Activated naive CD4-positive, alpha-beta T cell treated with anti-CD3 and anti-CD28 coated beads for 36 hours (primary cell): ENCODE measurements at regions not wholly inside any gene's neighbourhood (a gene's known extent, or its start where the extent isn't known, plus 50 kb on each side); places are given as distances from the start of the nearest gene placed in this dataset.

ENCODE experiments used
- CTCF ChIA-PET: fragments of 350-600 bp; sonication (Branson Sonifier 250); formaldehyde crosslinking; loops from one replicate; lab custom pipeline; 2021; ENCODE audit warnings: antibody characterized with exemption; lab: Charles Lee
- DNase-seq: peaks from one replicate; pipeline ENCODE4 v3.0.0-alpha.2; 2020
- H3K27ac Mint-ChIP-seq: one replicate; pipeline ENCODE4 v1.8.0; 2021; ENCODE audit warnings: mild to moderate bottlenecking, mixed read lengths
- H3K27me3 Mint-ChIP-seq: one replicate; pipeline ENCODE4 v1.8.0; 2021; ENCODE audit warnings: low read depth, mixed read lengths
- H3K36me3 Mint-ChIP-seq: one replicate; pipeline ENCODE4 v1.8.0; 2021; ENCODE audit warnings: low read depth, mixed read lengths
- H3K4me1 Mint-ChIP-seq: one replicate; pipeline ENCODE4 v1.8.0; 2021; ENCODE audit warnings: low read depth, mixed read lengths
- H3K4me3 Mint-ChIP-seq: one replicate; pipeline ENCODE4 v1.8.0; 2021; ENCODE audit warnings: mild to moderate bottlenecking, moderate library complexity, mixed read lengths
- H3K9me3 Mint-ChIP-seq: one replicate; pipeline ENCODE4 v1.8.0; 2021; ENCODE audit warnings: mixed read lengths
- intact Hi-C: fragments of 100-400 bp; cut with micrococcal nuclease; formaldehyde crosslinking; loops from one replicate; pipeline ENCODE4 v1.15.1; 2023

DNA sequence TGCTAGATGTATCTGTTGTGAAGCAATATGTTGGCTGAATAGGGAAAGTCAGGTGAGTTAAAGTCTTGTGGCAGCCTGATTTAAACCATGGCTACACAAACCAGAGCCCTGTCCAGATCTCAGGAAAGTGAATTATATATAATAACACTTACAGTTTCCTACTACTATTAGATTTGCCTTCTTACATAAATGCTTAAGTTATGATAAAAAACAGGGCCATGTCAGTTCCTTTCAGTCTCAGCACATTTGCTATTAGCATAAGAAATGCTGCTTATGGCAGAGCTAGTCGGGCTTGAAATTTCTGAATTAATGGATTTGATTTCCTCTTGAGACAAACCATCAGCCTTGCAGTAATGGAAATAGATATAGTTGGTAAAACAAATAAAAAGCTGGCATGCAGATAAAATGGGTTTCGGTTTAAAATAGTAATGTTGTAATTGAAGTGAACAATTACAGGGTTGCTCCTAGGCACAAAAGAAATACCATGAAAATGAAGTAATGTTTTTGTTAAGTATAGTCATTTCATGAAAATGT, 664.2 kb upstream of the ZNF608 start:
- intact Hi-C loops = no loop called here
- no peak for DNase-seq
- no peaks in the 10 kb centered on the region for H3K36me3 Mint-ChIP-seq
- H3K27ac Mint-ChIP-seq = no peak overlapping the region
- H3K9me3 Mint-ChIP-seq = no peaks in the 10 kb centered on the region
- no peaks in the 10 kb centered on the region for H3K4me1 Mint-ChIP-seq
- no peaks in the 10 kb centered on the region for H3K27me3 Mint-ChIP-seq
- CTCF ChIA-PET = no interaction called here
- H3K4me3 Mint-ChIP-seq = no peak overlapping the region

DNA sequence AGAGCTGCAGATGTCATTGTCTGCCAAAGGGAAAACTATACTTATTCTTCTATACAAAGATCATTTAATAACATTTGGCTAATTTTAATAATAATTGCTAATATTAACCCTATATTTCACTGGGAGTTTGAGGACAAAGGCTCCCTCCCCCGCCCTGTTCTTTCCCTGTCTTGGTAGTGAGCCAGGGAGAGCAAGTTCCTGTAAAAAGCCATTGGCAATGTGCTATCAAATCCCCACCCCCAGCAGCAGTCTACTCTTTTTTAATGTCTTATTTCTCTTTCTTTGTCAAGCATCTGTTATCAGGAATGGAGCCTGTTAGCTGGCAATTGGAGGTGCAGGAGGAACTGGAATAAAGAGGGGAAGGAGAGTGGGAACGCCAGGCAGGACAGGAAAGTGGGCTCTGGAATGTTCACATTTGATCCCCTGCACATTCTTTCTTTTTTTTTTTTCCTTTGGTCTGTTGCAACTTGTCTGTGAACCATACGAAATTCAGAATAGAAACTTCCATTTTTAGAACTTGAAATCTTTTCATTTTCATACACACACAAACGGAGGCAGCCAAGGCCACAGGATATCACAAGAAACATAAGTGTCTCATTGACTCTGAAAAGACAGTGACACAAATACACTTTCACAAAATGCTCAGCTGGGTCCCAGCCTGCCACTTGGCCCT, 664.8 kb upstream of the ZNF608 start:
- Mint-ChIP-seq H3K9me3 (no peaks in the 10 kb centered on the region), H3K27ac (no peak overlapping the region), H3K4me3 (no peak overlapping the region), H3K36me3 (no peaks in the 10 kb centered on the region), H3K27me3 (no peaks in the 10 kb centered on the region), H3K4me1 (no peaks in the 10 kb centered on the region)
- CTCF ChIA-PET = no interaction called here
- DNase-seq = no peak
- intact Hi-C loops = no loop called here

DNA sequence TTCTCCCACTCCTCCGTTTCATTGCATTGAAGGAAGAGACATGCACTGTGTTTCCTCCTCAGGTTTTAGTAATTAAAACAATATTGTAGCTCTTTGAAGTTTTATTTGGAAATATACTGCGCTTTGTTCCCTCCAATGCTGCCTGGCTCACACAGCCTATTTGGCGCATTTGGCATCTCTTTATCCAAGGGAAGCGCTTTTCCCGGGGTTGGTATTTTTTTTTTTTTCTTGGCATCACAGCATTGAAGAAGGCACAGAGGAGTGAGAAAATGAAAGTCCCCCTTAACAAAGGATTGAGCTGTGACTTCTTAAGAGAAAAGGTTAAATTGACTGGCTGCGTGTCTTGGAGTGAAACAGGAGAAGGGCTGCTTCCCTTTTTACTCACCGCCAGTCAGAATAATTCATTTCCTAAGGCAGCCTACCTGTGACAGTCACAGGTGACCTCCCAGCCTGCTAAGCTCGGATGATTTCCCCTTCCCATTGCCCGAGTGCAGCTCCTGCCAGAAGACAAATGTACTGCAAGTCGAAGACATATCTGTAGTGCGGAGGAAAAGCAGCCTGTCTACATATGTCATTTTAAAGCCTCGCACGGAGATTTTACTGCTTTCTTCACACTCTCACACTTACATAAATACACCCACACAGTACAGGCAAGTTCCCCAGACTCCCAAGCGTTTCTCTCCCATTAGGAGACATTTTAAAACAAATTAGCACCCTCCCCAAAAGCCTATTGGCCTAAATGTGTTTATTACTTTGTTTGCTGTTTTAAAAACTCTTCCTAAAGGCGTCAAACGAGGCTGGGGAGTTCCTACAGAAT, 665.5 kb upstream of the ZNF608 start:
- DNase-seq = no peak
- Mint-ChIP-seq H3K36me3 (no peaks in the 10 kb centered on the region), H3K4me1 (no peaks in the 10 kb centered on the region), H3K4me3 (no peak overlapping the region), H3K27me3 (no peaks in the 10 kb centered on the region), H3K9me3 (no peaks in the 10 kb centered on the region), H3K27ac (no peak overlapping the region)
- intact Hi-C loops = no loop called here
- CTCF ChIA-PET = no interaction called here

DNA sequence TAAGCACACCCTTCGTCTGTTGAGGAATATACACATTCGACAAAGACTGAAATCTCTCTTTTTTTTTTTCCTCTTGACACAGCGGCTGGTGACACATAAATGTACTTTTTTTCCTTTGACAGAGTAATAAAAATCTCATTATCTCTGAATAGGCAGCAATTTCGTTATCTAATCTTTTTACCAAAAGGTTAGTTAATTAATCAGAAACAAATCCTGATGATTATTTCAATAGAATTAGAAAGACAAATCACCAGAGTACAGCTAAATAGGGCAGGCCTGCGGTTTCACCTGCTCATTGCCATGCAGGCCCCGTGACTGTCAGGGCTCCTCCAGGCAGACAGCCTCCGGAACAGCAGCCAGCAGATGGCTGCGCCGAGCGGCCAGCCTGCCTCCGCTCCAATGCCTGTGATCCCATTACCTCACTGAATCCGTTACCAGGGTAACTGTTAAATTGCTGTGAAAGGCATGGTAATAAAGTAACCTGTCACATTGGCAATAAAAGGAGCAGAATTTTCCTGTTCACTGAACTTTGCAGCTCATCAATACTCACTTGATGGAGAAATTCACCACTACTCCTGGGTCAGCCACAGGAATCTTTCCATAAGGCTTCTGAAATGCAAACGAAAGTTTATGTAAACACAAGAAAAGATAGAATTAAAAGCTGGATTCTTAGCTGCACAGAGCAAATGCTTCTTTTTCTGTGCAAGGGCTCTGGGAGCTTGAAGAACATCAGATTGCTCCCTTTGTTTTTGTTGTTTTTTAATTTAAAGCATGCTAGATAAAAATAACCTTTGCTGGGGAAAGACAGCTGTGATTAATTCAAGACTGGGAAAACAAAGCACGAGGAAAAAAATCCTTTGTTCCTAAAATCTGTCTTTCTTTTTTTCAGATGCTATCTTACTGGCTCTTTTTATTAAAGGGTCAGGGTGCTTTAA, 666.4 kb upstream of the ZNF608 start:
- no peak overlapping the region for H3K4me3 Mint-ChIP-seq
- no peak for DNase-seq
- no peaks in the 10 kb centered on the region for H3K9me3 Mint-ChIP-seq
- intact Hi-C loops = no loop called here
- CTCF ChIA-PET = no interaction called here
- no peak overlapping the region for H3K27ac Mint-ChIP-seq
- no peaks in the 10 kb centered on the region for H3K36me3 Mint-ChIP-seq
- no peaks in the 10 kb centered on the region for H3K4me1 Mint-ChIP-seq
- H3K27me3 Mint-ChIP-seq = no peaks in the 10 kb centered on the region

DNA sequence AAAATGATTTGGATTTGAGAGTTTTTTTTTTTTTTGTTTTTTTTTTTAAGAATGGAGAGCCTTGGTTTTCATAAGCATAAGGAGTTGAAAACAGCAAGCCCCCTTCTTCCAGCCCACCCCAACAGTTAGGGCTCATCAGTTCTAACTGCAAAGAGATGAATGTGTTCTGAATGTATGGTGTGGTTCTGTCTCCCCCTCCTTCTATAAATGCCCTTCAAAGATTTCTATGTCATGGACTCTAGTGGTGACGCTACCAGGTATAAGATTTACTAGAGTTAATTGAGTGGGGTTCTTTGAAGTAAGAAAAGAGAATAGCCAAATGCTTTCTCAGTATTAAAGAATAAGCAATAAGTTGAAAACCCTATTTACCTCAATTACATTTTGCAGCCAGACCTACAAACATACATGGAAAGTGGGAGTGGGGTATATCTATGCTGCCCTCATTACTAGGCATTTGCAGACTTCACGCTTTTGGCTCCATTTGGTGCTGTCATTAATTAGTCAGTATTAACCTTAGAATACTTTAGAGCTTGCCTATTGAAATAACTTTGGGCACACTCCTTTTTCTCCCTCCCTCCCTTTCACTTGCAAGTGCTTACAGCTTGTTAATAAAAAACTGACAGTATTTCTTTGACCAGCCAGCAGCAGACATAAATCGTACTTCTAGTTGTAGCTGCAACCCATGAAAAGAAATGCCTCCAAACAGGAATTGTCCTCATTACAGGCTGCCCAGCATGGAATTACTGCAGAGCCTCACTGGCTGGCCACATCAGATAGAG, 667.2 kb upstream of the ZNF608 start:
- no peaks in the 10 kb centered on the region for H3K4me1 Mint-ChIP-seq
- CTCF ChIA-PET = no interaction called here
- no peak for DNase-seq
- H3K27me3 Mint-ChIP-seq = no peaks in the 10 kb centered on the region
- H3K27ac Mint-ChIP-seq = no peak overlapping the region
- intact Hi-C loops = no loop called here
- peaks cover 1% of the 10 kb centered on the region for H3K9me3 Mint-ChIP-seq
- no peak overlapping the region for H3K4me3 Mint-ChIP-seq
- no peaks in the 10 kb centered on the region for H3K36me3 Mint-ChIP-seq

DNA sequence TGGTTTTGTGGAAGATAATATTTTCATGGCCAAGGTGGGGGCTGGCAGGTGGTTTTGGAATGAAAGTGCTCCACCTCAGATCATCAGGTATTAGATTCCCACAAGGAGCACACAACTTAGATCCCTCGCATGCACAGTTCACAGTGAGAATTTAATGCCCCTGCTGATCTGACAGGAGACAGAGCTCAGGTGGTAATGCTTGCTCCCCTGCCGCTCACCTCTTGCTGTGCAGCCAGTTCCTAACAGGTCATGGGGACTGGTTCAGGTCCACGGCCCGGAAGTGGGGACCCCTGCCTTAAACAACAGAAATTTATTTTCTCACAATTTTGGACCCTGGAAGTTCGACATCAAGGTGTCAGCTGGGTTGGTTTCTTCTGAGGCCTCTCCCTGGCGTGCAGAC, 668.7 kb upstream of the ZNF608 start:
- no peak overlapping the region for H3K27ac Mint-ChIP-seq
- no peak for DNase-seq
- peaks cover 1% of the 10 kb centered on the region for H3K9me3 Mint-ChIP-seq
- CTCF ChIA-PET = interaction anchor here (0.7 kb wide), 1 partner anchor 340 kb away, joined by 3 read pairs; no protein-coding TSS in a partner anchor
- no peaks in the 10 kb centered on the region for H3K4me1 Mint-ChIP-seq
- no peaks in the 10 kb centered on the region for H3K36me3 Mint-ChIP-seq
- H3K4me3 Mint-ChIP-seq = no peak overlapping the region
- no peaks in the 10 kb centered on the region for H3K27me3 Mint-ChIP-seq
- intact Hi-C loops = no loop called here

DNA sequence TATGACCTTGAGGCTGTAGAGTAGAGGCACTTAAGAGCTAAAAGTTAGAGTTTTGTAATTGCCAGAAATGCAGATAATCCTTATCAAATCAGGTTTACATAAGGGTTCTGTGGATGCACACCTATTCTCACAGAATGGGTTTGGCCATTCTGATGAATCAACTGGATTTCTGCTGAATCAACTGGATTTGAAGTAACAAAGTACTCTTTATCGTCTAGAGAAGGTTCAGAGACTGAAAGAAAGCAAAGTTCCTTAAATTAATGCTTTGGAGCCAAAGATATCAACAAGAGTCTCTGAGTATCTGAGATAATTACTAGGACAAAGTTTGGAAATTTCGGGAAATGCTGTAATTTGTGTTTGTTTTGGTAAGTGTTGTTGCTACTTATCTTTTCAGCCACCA, 669.6 kb upstream of the ZNF608 start:
- intact Hi-C loops = no loop called here
- Mint-ChIP-seq H3K4me1 (no peaks in the 10 kb centered on the region), H3K27ac (no peak overlapping the region), H3K4me3 (no peak overlapping the region), H3K9me3 (peaks cover 1% of the 10 kb centered on the region), H3K36me3 (no peaks in the 10 kb centered on the region), H3K27me3 (no peaks in the 10 kb centered on the region)
- DNase-seq = no peak
- CTCF ChIA-PET = no interaction called here

DNA sequence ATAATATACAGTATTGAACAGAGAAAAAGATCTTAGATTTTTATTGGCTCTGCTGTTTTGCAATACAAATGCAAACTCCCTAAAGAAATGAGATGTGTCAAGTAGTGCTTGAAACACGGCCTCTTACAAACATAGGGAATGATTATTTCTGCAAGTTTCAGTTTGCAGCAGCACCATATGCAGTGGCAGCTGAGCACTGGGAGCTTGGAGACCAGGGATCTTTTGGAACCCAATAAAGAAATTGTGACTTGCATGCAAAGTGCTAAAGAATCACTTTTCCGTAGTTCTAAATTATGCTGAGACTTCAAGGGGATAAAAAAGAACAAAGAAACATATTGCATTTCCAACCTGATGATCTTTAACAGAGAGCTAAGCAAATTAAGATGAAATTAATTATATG, 674.6 kb upstream of the ZNF608 start:
- CTCF ChIA-PET = no interaction called here
- intact Hi-C loops = no loop called here
- no peaks in the 10 kb centered on the region for H3K36me3 Mint-ChIP-seq

DNA sequence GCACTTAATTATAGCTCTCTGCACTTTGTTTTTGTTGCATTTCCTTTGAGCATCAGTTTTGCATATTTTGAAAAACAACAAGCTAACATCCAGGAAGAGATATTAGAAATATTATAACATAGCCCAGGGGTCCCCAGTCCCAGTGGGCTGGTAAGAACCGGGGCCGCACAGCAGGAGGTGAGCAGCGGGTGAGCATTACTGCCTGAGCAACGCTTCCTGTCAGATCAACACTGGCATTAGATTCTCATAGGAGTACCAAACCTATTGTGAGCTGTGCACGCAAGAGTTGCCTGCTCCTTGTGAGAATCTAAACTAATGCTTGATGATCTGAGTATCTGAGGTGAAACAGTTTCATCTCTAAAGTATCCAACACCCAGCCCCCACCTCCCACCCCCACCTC, 675.9 kb upstream of the ZNF608 start:
- Mint-ChIP-seq H3K4me3 (no peak overlapping the region), H3K27me3 (no peaks in the 10 kb centered on the region), H3K4me1 (no peaks in the 10 kb centered on the region), H3K9me3 (peaks cover 3% of the 10 kb centered on the region), H3K36me3 (no peaks in the 10 kb centered on the region), H3K27ac (no peak overlapping the region)
- no peak for DNase-seq
- intact Hi-C loops = no loop called here
- CTCF ChIA-PET = no interaction called here

More for the DNA sequence above, 674.6 kb upstream of the ZNF608 start:
- no peak overlapping the region for H3K27ac Mint-ChIP-seq
- H3K4me1 Mint-ChIP-seq = no peaks in the 10 kb centered on the region
- H3K27me3 Mint-ChIP-seq = no peaks in the 10 kb centered on the region
- DNase-seq = no peak
- no peak overlapping the region for H3K4me3 Mint-ChIP-seq
- peaks cover 1% of the 10 kb centered on the region for H3K9me3 Mint-ChIP-seq

DNA sequence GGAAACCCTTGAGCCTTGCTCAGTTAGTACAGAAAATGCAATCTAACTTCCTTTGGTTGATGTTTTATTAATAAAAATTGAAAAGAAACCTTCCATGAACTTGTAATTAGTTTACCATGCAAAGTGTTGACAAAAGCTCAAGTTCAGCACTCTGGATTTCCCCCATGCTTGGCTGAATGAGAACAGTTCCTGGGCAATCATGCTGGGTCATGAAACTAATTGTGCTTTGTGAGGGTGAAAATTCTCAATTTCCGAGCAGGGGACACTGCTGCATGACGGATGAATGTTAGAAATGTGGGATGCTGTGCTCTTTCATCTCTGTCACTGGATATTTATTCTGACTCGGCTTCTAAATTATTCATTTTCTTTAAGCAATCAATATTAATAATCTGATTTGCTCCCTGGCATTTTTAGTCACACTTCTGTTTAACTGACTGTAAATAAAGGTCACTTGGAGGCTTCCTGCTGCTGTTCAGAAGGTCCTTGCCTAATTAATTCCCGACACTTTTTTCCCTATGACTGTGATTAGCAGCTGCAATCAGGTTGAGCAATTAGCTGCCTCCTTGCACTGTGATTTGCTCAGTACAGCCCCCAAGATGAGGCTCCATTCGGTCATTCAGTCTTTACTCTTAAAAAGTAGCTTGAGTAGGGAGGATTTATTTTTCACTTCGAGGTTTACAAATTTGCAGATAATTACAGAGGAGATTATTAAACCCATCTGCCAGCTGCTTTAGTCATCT, 678.1 kb upstream of the ZNF608 start:
- H3K27me3 Mint-ChIP-seq = no peaks in the 10 kb centered on the region
- DNase-seq = no peak
- intact Hi-C loops = no loop called here
- H3K36me3 Mint-ChIP-seq = no peaks in the 10 kb centered on the region
- no peak overlapping the region for H3K27ac Mint-ChIP-seq
- no peaks in the 10 kb centered on the region for H3K4me1 Mint-ChIP-seq
- CTCF ChIA-PET = no interaction called here
- H3K9me3 Mint-ChIP-seq = peaks cover 2% of the 10 kb centered on the region
- no peak overlapping the region for H3K4me3 Mint-ChIP-seq

DNA sequence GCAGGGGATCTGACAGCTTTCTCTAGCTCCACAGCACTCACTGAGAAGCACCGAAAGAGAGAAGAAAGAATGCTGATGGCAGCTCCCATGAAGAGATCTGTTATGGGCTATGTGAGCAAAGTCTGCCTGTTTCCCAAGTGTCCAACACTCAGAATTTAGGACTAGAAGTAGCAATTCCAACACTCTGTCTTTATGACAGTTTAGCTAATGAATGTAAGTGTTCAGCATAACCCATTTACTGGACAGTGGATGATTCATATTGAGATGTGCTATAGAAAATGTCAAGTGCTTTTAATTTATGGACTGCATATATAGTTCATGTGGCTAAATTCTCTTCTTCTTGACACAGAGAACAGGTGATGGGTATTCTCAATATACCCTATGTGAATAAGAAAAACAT, 683.1 kb upstream of the ZNF608 start:
- Mint-ChIP-seq H3K9me3 (peaks cover 2% of the 10 kb centered on the region), H3K36me3 (no peaks in the 10 kb centered on the region), H3K4me3 (no peak overlapping the region), H3K4me1 (no peaks in the 10 kb centered on the region), H3K27me3 (no peaks in the 10 kb centered on the region), H3K27ac (no peak overlapping the region)
- CTCF ChIA-PET = no interaction called here
- no peak for DNase-seq
- intact Hi-C loops = no loop called here
